HG02884 (cell line): ENCODE measurements at regions not wholly inside any gene's neighbourhood (a gene's known extent, or its start where the extent isn't known, plus 50 kb on each side); places are given as distances from the start of the nearest gene placed in this dataset.

Source experiments
- ATAC-seq: cut with Tn5 transposase; IDR thresholded peaks from one replicate; pipeline ENCODE4 v1.9.1; 2021; ENCODE audit warnings: mild to moderate bottlenecking, moderate library complexity; ENCODE audit not compliant: unreplicated experiment

GRCh38 chr1:25105836-25106235 is 126.5 kb downstream of the SYF2 start:
- no peak for ATAC-seq

- no peak for ATAC-seq
Measured at GRCh38 chr1:25104932-25105561, 127.3 kb downstream of the SYF2 start.

DNA sequence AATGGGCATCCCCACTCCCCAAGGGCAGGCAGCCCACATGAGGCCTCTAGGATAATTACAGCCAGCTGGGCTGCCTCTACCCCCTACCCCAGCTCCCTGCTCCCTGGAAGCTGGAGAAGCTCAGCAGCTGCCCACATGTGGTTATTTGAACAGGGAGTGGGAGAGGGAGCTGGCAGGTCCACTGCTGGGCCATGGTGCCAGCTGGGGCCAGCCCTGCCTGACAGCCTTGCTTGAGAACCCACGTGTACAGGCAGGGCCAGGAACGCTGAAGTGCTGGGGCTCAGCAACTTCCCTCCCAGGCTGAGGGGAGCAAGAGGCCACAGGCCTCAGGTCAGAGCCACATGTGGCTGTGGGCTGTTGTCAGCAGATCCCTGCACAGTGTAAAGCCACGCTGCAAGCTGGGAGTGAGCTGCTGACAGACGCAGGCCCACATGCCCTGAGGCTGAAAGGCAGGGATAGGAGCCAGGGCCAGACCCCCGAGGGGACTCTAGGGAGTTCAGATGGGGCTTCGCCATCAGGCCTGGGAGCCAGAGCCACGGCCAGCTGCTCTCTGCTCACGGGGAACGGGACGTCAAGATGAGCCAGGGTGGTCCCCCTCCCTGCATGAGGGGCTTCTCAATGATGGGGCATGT is 129.0 kb downstream of the SYF2 start:
- ATAC-seq, result no peak

GRCh38 chr1:25100151-25100833 is 132.0 kb downstream of the SYF2 start:
- no peak for ATAC-seq

- ATAC-seq, result no peak
Measured at GRCh38 chr1:25099343-25099951, 132.9 kb downstream of the SYF2 start.

GRCh38 chr1:25098717-25099116 is 133.6 kb downstream of the SYF2 start:
- ATAC-seq, result no peak

DNA sequence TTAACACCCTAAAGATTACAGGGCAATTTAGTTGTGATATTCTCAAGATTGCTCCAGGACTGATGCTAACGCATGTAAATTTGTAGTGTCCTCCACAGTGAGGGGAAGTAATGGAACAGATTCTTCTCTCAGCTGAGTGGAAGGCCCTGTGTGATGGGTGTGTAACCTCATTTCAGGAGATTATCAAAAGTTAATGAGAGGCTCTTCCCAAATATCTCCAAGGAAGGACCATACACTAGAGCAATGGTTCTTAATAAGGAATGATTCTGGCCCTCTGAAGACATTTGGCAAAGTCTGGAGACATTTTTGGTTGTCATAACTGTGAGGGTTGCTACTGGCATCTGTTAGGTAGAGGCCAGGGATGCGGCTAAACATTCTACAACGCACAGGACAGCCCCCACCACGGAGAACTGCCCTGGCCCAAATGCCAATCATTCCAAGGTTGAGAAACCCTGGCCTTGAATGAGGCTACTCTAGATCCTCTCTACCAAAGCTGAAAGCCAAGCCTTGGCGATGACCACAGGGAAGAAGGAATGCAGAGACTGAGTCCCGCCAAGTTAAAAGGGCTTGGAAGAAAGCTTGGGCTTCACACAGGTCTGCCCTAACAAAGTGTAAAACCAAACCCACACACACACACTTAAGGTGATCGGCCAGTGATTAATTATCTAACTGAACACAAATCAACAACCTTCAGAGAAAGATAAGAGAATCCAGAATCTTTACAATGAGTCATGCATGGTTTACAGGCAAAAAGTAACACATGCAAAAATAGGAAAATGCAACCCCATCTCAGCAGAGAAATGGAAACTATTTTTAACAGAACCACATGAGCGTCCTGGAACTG is 135.8 kb downstream of the SYF2 start:
- no peak for ATAC-seq

GRCh38 chr1:25095635-25096200 is 136.6 kb downstream of the SYF2 start:
- ATAC-seq, result no peak

DNA sequence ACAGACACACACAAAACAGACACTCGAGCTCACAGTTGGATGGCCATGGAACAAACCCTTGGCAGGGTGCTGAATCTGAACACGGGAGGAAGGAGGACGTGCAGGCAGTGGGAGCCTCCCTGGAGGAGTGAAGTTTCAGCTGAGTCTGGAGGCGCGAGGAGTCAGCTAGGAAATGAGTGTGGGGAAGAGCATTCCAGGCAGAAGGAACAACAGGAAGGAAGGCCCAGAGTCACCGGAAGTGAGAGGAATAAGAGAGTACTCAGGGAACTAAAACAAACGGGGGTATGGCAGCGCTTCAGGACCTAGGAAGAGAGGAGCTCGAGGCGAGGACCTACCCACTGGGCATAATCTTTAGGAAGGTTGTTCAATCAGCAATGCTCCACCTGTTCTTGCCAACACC is 137.3 kb downstream of the SYF2 start:
- ATAC-seq, result no peak

DNA sequence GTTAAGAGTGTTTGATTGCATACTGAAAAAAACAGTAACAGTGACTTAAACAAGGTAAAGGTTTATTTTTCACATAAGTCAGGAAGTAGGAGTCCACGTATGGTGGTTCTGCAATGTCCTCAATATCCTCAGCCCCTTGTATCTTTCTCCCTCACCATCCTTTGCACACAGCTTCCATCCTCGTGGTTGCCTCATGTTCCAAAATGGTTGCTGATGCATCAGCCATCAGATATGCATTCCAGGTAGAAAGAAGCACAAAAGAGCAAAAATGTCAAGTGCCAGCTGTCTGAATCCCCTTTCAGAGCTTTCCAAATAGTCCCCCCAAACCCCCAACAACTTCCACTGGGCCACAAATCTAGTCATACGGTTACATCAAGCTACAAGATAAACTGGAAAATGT is 138.1 kb downstream of the SYF2 start:
- no peak for ATAC-seq

DNA sequence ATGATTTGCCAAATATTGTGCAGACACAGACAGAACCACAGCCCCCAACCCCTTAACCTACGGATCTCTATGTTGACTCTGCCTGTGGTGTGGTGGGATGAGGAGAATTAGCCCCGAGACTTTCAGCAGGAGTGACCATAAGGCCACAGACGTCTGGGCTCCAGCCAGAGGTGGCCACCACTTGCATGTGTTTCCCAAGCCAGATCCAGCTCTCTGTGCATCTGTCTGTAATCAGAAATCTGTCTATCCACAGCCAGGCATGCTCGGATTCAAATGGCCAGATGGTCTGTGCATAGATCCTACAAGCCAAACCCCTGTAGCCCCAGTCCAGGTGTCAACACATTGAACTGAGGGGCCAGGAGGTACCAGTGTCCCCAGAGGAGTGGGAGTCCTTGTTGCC is 140.6 kb downstream of the SYF2 start:
- no peak for ATAC-seq

- no peak for ATAC-seq
Measured at GRCh38 chr1:25090707-25091422, 141.4 kb downstream of the SYF2 start.

DNA sequence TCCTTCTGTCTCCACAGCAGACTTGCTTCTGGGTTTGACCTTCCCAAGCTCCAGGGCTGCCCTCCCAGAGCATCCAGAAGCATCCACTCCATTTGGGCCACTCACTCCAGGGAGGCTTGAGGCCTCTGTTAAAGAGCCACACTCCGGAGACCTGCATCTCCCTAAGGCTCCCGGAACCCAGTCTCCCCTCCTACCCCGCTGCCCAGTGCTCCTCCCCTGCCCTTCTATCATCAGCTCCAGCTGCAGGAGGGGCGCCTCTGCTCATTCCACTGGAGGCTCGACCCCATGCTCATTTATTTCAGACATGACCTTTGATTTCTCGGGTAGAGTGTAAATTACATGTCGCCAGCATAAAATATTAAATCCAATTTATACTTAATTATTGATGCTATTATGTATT is 142.5 kb downstream of the SYF2 start:
- ATAC-seq, result no peak

DNA sequence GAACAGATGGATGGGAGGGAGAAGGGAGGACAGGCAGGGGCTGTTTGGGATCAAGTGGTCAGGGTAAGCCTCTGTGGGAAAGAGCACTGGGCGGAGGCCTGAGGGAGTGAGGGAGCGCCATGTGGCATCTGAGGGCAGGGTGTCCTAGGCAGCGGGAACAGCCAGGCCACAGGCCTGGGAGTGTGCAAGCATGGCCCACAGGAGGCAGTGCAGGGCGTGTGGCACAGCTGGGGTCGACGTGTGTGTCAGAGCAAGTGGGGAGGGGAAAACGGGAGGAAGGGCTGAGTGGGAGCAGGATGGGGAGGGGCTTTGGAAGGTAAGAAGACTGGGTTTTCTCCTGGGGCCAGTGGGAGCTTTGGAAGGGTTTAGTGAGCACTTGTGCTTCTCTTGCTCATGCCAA is 143.4 kb downstream of the SYF2 start:
- no peak for ATAC-seq

GRCh38 chr1:25088180-25088701 is 144.1 kb downstream of the SYF2 start:
- ATAC-seq, result no peak

GRCh38 chr1:25086518-25087079 is 145.7 kb downstream of the SYF2 start:
- ATAC-seq, result no peak

DNA sequence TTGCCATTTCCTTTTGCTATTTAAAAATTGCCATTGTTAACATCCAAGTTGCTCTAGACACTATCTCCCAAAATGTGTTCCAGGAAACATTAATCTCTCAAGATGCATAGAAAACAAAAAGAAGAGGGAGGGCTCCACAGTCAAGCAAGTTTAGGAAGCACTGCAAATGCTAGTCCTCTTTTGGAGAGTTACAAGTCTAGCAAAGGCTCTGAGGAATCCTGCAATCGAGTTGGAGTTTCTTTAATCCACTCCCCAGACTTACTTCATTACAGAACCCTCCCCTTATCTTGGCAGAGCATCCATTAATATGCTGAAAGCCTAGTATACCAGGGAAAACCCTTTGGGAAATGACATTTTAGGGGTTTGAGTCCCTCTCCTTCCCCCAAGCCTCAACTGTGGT is 147.9 kb downstream of the SYF2 start:
- no peak for ATAC-seq

DNA sequence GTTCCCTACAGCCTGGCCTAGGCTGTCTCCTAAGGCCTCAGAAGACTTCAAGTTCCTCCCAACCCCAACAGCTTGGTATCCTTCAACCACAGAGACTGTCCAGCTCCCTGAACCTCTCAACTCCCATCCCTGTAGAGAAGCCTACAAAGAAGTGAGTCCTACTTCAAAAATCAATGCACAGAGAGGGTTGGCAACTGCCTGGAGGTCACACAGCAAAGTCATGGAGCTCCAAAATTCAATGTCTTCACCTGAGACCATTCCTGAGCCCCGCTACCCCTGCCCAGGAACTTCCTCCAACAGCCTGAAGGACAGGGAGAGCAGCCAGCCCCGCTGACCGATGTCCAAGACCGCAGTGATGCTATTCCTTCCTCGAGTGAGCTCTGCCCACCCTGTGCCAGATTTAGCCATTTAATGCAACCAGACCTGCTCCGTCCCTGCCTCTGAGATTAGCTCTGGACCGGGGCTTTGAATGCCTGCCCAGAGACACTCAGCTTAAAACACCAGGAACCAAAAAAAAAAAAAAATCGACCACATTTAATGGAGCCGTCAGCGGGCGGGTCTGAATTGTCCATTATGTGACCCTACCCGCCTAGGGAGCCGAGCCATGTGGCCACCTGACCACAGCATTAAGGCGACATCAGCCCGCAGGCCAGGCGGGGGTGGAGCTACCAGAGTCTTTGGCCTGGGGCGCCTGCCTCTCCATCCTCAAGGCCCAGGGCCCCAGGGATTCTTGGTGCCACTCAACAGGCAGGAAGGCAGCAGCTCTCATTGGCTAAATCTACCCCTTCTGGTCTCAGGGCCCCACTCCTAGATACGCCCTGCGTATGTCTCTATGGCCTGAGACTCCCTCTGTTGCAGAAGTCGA is 148.6 kb downstream of the SYF2 start:
- no peak for ATAC-seq

- no peak for ATAC-seq
Measured at GRCh38 chr1:25082995-25083394, 149.3 kb downstream of the SYF2 start.
